Fibroblast of lung (primary cell): ENCODE measurements at regions not wholly inside any gene's neighbourhood (a gene's known extent, or its start where the extent isn't known, plus 50 kb on each side); places are given as distances from the start of the nearest gene placed in this dataset.

Experiments used
- EZH2 ChIP-seq: IDR thresholded peaks from 2 replicates; pipeline ENCODE4 v1.5.1; 2012; ENCODE audit warnings: low read length, control low read depth, mild to moderate bottlenecking; ENCODE audit errors: missing control alignments
- TF ChIP-seq, protein P1 (sequence below), 2 donors: IDR thresholded peaks in 1 of 2; conservative IDR thresholded peaks in 1 of 2; 1 replicate in 1 of 2; 2 replicates in 1 of 2; pipeline ENCODE4 v1.5.1; 2011 to 2012; ENCODE audit warnings: low read length in 2 of 2, control low read depth in 1 of 2, inconsistent platforms in 1 of 2, low read depth in 1 of 2, mild to moderate bottlenecking in 1 of 2

DNA sequence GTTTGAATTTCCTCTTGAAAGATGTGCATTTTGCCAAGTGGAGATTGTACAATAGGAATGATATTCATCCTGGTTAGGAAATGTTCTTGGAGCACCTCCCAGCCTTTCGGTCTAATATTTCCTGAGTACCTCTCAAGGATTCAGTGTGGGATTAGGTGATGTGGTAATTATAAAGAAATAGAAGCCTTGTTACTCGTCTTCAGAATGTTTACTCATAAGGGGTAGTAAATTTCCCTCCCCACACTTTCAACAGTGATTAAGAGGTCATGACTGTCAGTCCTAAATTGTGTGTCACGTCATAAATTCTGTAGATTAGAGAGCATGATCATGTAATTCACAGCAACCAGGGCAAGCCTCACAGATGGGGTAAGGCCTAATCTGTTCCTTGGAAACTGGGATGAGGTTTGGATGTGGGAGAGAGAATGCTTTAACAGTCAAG lies 633.1 kb upstream of the TBL1XR1 start:
- TF ChIP-seq, protein P1, sequence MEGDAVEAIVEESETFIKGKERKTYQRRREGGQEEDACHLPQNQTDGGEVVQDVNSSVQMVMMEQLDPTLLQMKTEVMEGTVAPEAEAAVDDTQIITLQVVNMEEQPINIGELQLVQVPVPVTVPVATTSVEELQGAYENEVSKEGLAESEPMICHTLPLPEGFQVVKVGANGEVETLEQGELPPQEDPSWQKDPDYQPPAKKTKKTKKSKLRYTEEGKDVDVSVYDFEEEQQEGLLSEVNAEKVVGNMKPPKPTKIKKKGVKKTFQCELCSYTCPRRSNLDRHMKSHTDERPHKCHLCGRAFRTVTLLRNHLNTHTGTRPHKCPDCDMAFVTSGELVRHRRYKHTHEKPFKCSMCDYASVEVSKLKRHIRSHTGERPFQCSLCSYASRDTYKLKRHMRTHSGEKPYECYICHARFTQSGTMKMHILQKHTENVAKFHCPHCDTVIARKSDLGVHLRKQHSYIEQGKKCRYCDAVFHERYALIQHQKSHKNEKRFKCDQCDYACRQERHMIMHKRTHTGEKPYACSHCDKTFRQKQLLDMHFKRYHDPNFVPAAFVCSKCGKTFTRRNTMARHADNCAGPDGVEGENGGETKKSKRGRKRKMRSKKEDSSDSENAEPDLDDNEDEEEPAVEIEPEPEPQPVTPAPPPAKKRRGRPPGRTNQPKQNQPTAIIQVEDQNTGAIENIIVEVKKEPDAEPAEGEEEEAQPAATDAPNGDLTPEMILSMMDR (conservative IDR thresholded peaks at IDR 0.05 in 1 of 2, IDR thresholded peaks at IDR 0.05 in 1 of 2; ENCODE audit: low read depth in 1 of 2, low read length in 2 of 2): no peak
- no peak for TF ChIP-seq EZH2
